ENCODE measurements at regions not wholly inside any gene's neighbourhood (a gene's known extent, or its start where the extent isn't known, plus 50 kb on each side); places are given as distances from the start of the nearest gene placed in this dataset.

GRCh38 chr6:133705066-133705465 is 183.8 kb upstream of the TCF21 start:
- no peak overlapping the region for H3K4me3 ChIP-seq (ENCODE audit: insufficient read depth, low read depth, low read length)
- H3K4me1 ChIP-seq (ENCODE audit: control insufficient read depth, insufficient read depth, low read length): no peaks in the 10 kb centered on the region
- WGBS, 2 experiments: 95 to 100% methylated on average over 1 of the region's 1 CpG
- no peak overlapping the region for H3K27ac ChIP-seq (ENCODE audit: insufficient read depth, low read depth, low read length, poor library complexity, severe bottlenecking)
- H3K9me3 ChIP-seq (ENCODE audit: control insufficient read depth, low read length): no peaks in the 10 kb centered on the region
- H3K27me3 ChIP-seq (ENCODE audit: control insufficient read depth, insufficient read depth, low read length, poor library complexity, severe bottlenecking): no peaks in the 10 kb centered on the region
- no peaks in the 10 kb centered on the region for H3K36me3 ChIP-seq (ENCODE audit: control insufficient read depth, insufficient read depth, low read length)

- Histone ChIP-seq H3K4me1 (ENCODE audit: control insufficient read depth, insufficient read depth, low read length) (no peaks in the 10 kb centered on the region), H3K9me3 (ENCODE audit: control insufficient read depth, low read length) (no peaks in the 10 kb centered on the region), H3K27ac (ENCODE audit: insufficient read depth, low read depth, low read length, poor library complexity, severe bottlenecking) (no peak overlapping the region), H3K4me3 (ENCODE audit: insufficient read depth, low read depth, low read length) (no peak overlapping the region), H3K36me3 (ENCODE audit: control insufficient read depth, insufficient read depth, low read length) (no peaks in the 10 kb centered on the region), H3K27me3 (ENCODE audit: control insufficient read depth, insufficient read depth, low read length, poor library complexity, severe bottlenecking) (no peaks in the 10 kb centered on the region)
- WGBS, 2 experiments: 85 to 89% methylated on average over 2 of the region's 2 CpGs
Observed at GRCh38 chr6:133705731-133706130, 183.2 kb upstream of the TCF21 start.

GRCh38 chr6:133707456-133707855 is 181.5 kb upstream of the TCF21 start:
- Histone ChIP-seq H3K27me3 (ENCODE audit: control insufficient read depth, insufficient read depth, low read length, poor library complexity, severe bottlenecking) (no peaks in the 10 kb centered on the region), H3K9me3 (ENCODE audit: control insufficient read depth, low read length) (no peaks in the 10 kb centered on the region), H3K27ac (ENCODE audit: insufficient read depth, low read depth, low read length, poor library complexity, severe bottlenecking) (no peak overlapping the region), H3K4me1 (ENCODE audit: control insufficient read depth, insufficient read depth, low read length) (no peaks in the 10 kb centered on the region), H3K36me3 (ENCODE audit: control insufficient read depth, insufficient read depth, low read length) (no peaks in the 10 kb centered on the region), H3K4me3 (ENCODE audit: insufficient read depth, low read depth, low read length) (no peak overlapping the region)
- 88 to 95% methylated on average over 4 of the region's 4 CpGs for WGBS, 2 experiments

GRCh38 chr6:133710826-133711225 is 178.1 kb upstream of the TCF21 start:
- Histone ChIP-seq H3K36me3 (ENCODE audit: control insufficient read depth, insufficient read depth, low read length) (no peaks in the 10 kb centered on the region), H3K9me3 (ENCODE audit: control insufficient read depth, low read length) (no peaks in the 10 kb centered on the region), H3K27me3 (ENCODE audit: control insufficient read depth, insufficient read depth, low read length, poor library complexity, severe bottlenecking) (no peaks in the 10 kb centered on the region), H3K4me3 (ENCODE audit: insufficient read depth, low read depth, low read length) (no peak overlapping the region), H3K27ac (ENCODE audit: insufficient read depth, low read depth, low read length, poor library complexity, severe bottlenecking) (no peak overlapping the region), H3K4me1 (ENCODE audit: control insufficient read depth, insufficient read depth, low read length) (no peaks in the 10 kb centered on the region)

GRCh38 chr6:133715270-133715669 is 173.6 kb upstream of the TCF21 start:
- H3K9me3 ChIP-seq (ENCODE audit: control insufficient read depth, low read length): no peaks in the 10 kb centered on the region
- WGBS, 2 experiments: 84 to 93% methylated on average over 3 of the region's 3 CpGs
- no peaks in the 10 kb centered on the region for H3K4me1 ChIP-seq (ENCODE audit: control insufficient read depth, insufficient read depth, low read length)
- H3K27ac ChIP-seq (ENCODE audit: insufficient read depth, low read depth, low read length, poor library complexity, severe bottlenecking): no peak overlapping the region
- H3K36me3 ChIP-seq (ENCODE audit: control insufficient read depth, insufficient read depth, low read length): no peaks in the 10 kb centered on the region
- H3K27me3 ChIP-seq (ENCODE audit: control insufficient read depth, insufficient read depth, low read length, poor library complexity, severe bottlenecking): no peaks in the 10 kb centered on the region
- H3K4me3 ChIP-seq (ENCODE audit: insufficient read depth, low read depth, low read length): no peak overlapping the region

- Histone ChIP-seq H3K27ac (ENCODE audit: insufficient read depth, low read depth, low read length, poor library complexity, severe bottlenecking) (no peak overlapping the region), H3K36me3 (ENCODE audit: control insufficient read depth, insufficient read depth, low read length) (no peaks in the 10 kb centered on the region), H3K27me3 (ENCODE audit: control insufficient read depth, insufficient read depth, low read length, poor library complexity, severe bottlenecking) (no peaks in the 10 kb centered on the region), H3K4me3 (ENCODE audit: insufficient read depth, low read depth, low read length) (no peak overlapping the region), H3K4me1 (ENCODE audit: control insufficient read depth, insufficient read depth, low read length) (no peaks in the 10 kb centered on the region), H3K9me3 (ENCODE audit: control insufficient read depth, low read length) (no peaks in the 10 kb centered on the region)
- 96 to 98% methylated on average over 4 of the region's 4 CpGs for WGBS, 2 experiments
Observed at GRCh38 chr6:133724726-133725125, 164.2 kb upstream of the TCF21 start.

GRCh38 chr6:133726188-133726587 is 162.7 kb upstream of the TCF21 start:
- Histone ChIP-seq H3K4me1 (ENCODE audit: control insufficient read depth, insufficient read depth, low read length) (no peaks in the 10 kb centered on the region), H3K4me3 (ENCODE audit: insufficient read depth, low read depth, low read length) (no peak overlapping the region), H3K36me3 (ENCODE audit: control insufficient read depth, insufficient read depth, low read length) (no peaks in the 10 kb centered on the region), H3K27me3 (ENCODE audit: control insufficient read depth, insufficient read depth, low read length, poor library complexity, severe bottlenecking) (no peaks in the 10 kb centered on the region), H3K27ac (ENCODE audit: insufficient read depth, low read depth, low read length, poor library complexity, severe bottlenecking) (no peak overlapping the region), H3K9me3 (ENCODE audit: control insufficient read depth, low read length) (no peaks in the 10 kb centered on the region)
- WGBS, 2 experiments: 92 to 100% methylated on average over 2 of the region's 2 CpGs

GRCh38 chr6:133730881-133731280 is 158.0 kb upstream of the TCF21 start:
- H3K4me3 ChIP-seq (ENCODE audit: insufficient read depth, low read depth, low read length): no peak overlapping the region
- H3K36me3 ChIP-seq (ENCODE audit: control insufficient read depth, insufficient read depth, low read length): no peaks in the 10 kb centered on the region
- no peak overlapping the region for H3K27ac ChIP-seq (ENCODE audit: insufficient read depth, low read depth, low read length, poor library complexity, severe bottlenecking)
- H3K4me1 ChIP-seq (ENCODE audit: control insufficient read depth, insufficient read depth, low read length): no peaks in the 10 kb centered on the region
- H3K9me3 ChIP-seq (ENCODE audit: control insufficient read depth, low read length): no peaks in the 10 kb centered on the region
- 92% methylated on average over 3 to 4 of the region's 4 CpGs for WGBS, 2 experiments
- H3K27me3 ChIP-seq (ENCODE audit: control insufficient read depth, insufficient read depth, low read length, poor library complexity, severe bottlenecking): no peaks in the 10 kb centered on the region

- WGBS, 2 experiments: 92 to 99% methylated on average over 5 of the region's 5 CpGs
- no peaks in the 10 kb centered on the region for H3K27me3 ChIP-seq (ENCODE audit: control insufficient read depth, insufficient read depth, low read length, poor library complexity, severe bottlenecking)
- peaks cover 2% of the 10 kb centered on the region for H3K4me1 ChIP-seq (ENCODE audit: control insufficient read depth, insufficient read depth, low read length)
- no peak overlapping the region for H3K4me3 ChIP-seq (ENCODE audit: insufficient read depth, low read depth, low read length)
- H3K36me3 ChIP-seq (ENCODE audit: control insufficient read depth, insufficient read depth, low read length): no peaks in the 10 kb centered on the region
- no peaks in the 10 kb centered on the region for H3K9me3 ChIP-seq (ENCODE audit: control insufficient read depth, low read length)
- H3K27ac ChIP-seq (ENCODE audit: insufficient read depth, low read depth, low read length, poor library complexity, severe bottlenecking): no peak overlapping the region
Observed at GRCh38 chr6:133740218-133740617, 148.7 kb upstream of the TCF21 start.

GRCh38 chr6:133740816-133741215 is 148.1 kb upstream of the TCF21 start:
- Histone ChIP-seq H3K9me3 (ENCODE audit: control insufficient read depth, low read length) (no peaks in the 10 kb centered on the region), H3K36me3 (ENCODE audit: control insufficient read depth, insufficient read depth, low read length) (no peaks in the 10 kb centered on the region), H3K27ac (ENCODE audit: insufficient read depth, low read depth, low read length, poor library complexity, severe bottlenecking) (no peak overlapping the region), H3K27me3 (ENCODE audit: control insufficient read depth, insufficient read depth, low read length, poor library complexity, severe bottlenecking) (no peaks in the 10 kb centered on the region), H3K4me3 (ENCODE audit: insufficient read depth, low read depth, low read length) (no peak overlapping the region), H3K4me1 (ENCODE audit: control insufficient read depth, insufficient read depth, low read length) (peaks cover 2% of the 10 kb centered on the region)
- WGBS, 2 experiments: 81 to 95% methylated on average over 2 of the region's 2 CpGs

GRCh38 chr6:133741375-133741861 is 147.5 kb upstream of the TCF21 start:
- Histone ChIP-seq H3K4me3 (ENCODE audit: insufficient read depth, low read depth, low read length) (no peak overlapping the region), H3K27ac (ENCODE audit: insufficient read depth, low read depth, low read length, poor library complexity, severe bottlenecking) (no peak overlapping the region), H3K4me1 (ENCODE audit: control insufficient read depth, insufficient read depth, low read length) (peaks cover 2% of the 10 kb centered on the region), H3K27me3 (ENCODE audit: control insufficient read depth, insufficient read depth, low read length, poor library complexity, severe bottlenecking) (no peaks in the 10 kb centered on the region), H3K36me3 (ENCODE audit: control insufficient read depth, insufficient read depth, low read length) (no peaks in the 10 kb centered on the region), H3K9me3 (ENCODE audit: control insufficient read depth, low read length) (no peaks in the 10 kb centered on the region)
- WGBS, 2 experiments: 44 to 49% methylated on average over 5 of the region's 5 CpGs
